T-helper 1 cell treated with Interleukin-12 subunit alpha and Interleukin-12 subunit beta and Interleukin-4 antibody, amounts not matched to agents 30 ng/mL and 1 ng/mL, for 36 hours (primary cell): ENCODE measurements at regions not wholly inside any gene's neighbourhood (a gene's known extent, or its start where the extent isn't known, plus 50 kb on each side); places are given as distances from the start of the nearest gene placed in this dataset.
"Not testable (repeated sequence)": the region's sequence is repeated elsewhere in the genome, so short reads cannot be mapped to it uniquely, and the experiment has no call there.

Source experiments
- intact Hi-C: fragments of 100-400 bp; cut with micrococcal nuclease; formaldehyde crosslinking; loops from one replicate; pipeline ENCODE4 v1.15.1; 2024

DNA sequence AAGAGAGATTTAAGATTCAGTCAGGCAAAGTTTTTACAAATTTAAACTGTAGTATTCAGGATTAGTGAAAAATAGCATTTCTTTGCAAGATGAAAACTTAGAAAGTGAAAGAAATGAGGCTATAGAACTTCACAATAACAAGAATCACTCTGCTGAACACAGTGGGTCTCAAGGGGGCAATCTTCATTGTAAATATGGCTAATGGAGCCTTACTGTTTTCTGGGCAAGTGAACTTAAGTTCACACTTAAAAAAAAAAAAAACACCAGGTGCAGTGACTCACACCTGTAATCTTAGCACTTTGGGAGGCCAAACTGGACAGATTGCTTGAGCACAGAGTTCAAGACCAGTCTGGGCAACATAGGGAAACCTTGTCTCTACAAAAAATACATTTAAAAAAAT lies 175.9 kb upstream of the SNX2 start:
- intact Hi-C loops, result no loop called here

DNA sequence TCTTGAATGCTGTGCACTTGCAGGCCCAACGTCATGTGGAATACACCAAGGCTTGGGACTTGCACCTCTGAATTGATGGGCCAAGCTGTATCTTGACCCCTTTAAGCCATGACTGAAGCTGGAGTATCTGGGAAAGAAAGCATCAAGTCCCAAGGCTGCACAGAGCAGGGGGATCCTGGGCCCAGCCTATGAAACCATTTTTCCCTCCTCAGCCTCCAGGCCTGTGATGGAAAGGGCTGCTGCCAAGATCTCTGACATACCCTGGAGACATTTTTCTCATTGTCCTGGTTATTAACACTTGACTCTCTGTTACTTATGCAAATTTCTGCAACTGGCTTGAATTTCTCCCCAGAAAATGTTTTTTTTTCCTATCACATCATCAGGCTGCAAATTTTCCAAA lies 174.0 kb upstream of the SNX2 start:
- intact Hi-C loops, result no loop called here

DNA sequence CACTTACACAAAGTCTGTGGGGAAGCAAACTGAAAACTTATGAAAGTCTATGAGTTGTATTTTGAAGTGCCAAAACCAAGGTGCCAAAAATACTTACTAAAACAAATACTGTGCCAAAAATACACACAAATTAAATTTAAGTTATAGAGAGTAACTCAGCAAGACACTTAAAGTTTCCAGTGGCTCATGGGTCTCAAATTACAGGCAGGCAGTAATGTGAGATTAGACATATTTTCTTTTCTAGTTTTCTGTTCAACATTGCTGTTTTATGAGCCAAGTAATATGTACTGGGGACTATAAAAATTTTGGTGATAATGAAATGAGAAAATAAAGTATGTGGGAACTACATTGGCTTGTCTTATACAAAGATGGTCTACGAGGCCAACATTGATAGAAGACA lies 172.2 kb upstream of the SNX2 start:
- intact Hi-C loops, result no loop called here

DNA sequence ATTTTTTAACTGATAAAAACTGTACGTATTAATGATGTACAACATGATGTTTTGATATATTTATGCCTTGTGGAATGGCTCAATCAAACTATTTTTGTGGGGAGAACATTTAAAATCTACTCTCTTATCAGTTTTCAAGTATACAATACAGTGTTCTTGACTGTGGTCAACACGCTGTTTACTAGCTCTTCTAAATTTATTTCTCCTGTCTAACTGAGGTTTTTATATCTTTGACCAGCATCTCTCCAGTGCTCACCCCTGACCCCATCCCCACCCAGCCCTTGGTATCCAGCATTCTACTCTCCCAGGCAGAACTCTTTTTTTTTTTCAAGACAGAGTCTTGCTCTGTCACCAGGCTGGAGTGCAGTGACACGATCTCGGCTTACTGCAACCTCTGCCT lies 169.6 kb upstream of the SNX2 start:
- intact Hi-C loops, result no loop called here

DNA sequence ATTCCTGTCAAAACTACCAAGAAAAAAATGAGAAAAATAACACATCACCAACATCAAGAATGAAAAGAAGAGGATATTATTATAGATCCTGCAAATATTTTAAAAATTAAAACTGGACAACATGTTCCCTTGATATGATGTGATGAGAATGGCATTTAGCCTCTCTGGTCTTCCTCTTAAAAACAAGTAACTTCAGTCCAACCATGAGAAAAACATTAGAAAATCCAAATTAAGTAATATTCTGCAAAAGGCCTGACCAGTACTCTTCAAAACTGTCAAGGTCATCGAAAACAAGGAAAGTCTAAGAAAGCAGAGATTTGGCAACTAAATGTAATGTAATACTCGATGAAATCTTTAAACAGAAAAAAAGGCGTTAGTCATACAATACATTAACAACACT lies 167.1 kb upstream of the SNX2 start:
- intact Hi-C loops, result no loop called here

DNA sequence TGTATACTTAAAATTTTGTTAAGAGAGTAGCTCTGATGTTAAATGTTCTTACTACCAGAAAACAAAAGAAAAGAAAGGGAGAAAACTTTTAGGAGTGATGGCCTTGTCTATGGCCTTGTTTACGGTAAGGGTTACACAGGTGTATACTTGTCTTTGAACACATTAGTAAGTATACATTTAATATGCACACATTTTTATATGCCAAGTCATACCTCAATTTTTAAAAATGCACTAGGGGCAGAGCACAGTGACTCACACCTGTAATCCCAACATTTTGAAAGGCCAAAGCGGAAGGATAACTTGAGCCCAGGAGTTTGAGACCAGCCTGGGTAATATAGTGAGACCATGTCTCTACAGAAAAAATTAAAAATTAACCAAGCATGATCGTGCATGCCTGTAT lies 166.7 kb upstream of the SNX2 start:
- intact Hi-C loops, result no loop called here

DNA sequence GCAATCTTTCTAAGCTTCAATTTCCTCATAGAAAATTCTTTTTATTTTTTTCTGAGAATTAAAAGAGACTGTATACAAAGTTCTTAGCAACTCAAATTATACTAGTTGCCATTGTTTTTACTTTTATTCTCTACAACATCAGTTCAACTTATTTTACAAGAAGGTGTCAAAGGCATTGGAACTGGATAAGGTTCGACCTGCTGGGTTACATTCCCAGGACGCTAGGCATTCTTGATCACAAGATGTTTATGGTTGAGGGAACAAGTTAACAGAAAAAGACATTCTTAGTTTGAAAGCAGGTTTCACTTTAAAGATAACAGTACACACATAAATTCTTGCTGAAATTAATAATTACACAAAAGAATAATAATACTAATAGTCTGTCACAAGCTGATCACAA lies 163.5 kb upstream of the SNX2 start:
- intact Hi-C loops, result no loop called here

DNA sequence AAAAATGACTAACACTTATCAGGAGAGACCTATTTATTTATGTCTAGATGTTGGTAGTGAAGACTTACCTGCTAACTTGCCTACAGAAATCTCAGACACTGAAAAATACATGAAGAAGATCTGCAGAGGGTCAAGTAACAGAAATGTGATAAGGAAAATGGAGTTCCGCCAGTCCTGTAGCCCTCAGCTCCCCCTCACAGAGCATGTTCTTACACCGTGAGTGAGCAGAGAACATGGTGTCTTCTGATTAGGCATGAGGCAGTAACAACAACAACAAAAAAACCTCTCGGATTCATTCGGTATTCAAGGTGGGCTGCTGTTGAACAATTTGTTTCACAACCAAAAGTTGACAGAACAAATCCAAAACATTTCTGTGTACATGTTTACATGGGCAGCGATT lies 162.0 kb upstream of the SNX2 start:
- intact Hi-C loops, result no loop called here

DNA sequence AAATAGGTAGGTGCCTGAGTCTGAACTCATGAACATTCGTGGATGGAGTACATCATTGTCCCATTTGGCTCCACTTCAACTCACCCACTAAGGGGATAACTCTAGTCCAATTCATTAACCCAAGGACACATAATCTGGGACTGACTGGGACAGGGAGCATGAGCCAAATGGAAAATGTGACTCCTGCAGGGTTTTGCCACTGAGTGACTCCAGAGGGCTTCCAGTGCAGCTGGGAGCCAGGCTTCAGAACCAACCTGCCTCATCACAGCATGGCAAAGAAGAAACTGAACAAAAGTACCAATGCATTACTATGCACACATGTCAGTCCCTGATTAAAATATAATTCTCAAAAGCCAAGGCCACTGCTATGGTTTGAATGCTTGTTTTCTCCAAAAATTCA lies 159.7 kb upstream of the SNX2 start:
- intact Hi-C loops, result no loop called here

DNA sequence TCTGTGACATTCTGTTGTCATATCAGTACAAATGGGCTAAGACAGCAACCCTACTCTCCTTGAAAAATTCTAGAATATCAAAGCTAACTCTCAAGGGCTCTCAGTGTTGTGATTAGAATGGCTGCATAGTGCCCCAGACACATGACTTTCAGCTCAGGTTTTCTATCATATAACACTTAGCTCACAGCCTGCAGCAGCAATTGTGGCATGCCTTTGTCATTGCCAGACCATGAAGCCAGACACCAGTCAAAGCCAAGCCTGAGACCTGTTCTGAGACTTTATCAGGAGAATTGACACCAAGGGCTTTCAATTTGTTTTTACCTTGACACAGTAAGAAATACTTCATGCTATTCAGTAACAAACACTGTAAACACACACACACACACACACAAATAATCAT lies 159.0 kb upstream of the SNX2 start:
- intact Hi-C loops, result no loop called here

DNA sequence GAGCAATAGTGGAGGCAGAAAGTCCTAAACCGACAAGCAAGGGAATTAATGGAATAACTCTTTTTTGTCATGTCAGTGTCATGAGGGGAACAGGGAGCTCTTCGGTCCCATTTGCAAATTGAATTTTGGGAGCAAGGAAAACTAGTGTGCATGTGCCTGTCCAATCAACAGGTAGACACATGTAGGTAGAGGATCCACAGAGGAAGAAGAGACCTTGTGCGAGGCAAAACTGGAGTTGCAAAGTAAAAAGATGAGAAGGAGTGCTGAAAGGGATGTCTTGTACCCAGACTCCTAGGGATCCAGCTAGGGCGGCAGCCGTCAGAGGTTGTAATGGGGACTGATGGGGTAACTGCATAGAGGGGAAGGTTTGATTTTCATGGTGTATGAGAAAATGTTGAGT lies 156.8 kb upstream of the SNX2 start:
- intact Hi-C loops, result not testable (repeated sequence)

DNA sequence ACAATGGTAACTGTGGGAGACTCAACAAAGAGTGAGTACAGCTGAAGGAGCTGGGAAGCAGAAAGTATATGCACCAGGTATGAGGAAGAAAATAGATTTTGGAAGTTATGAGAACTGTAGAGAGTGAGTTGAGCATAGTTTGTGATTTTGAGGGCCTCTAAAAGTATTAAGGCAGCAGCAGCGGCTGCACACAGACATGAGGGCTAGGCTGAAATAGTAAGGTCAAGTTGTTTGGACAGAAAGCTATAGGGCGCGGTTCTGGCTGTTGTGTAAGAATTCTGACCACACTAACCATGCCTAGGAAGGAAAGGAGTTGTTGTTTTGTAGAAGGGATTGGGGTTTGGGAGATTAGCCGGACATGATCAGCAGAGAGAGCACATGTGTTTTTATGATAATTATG lies 154.1 kb upstream of the SNX2 start:
- intact Hi-C loops, result not testable (repeated sequence)

DNA sequence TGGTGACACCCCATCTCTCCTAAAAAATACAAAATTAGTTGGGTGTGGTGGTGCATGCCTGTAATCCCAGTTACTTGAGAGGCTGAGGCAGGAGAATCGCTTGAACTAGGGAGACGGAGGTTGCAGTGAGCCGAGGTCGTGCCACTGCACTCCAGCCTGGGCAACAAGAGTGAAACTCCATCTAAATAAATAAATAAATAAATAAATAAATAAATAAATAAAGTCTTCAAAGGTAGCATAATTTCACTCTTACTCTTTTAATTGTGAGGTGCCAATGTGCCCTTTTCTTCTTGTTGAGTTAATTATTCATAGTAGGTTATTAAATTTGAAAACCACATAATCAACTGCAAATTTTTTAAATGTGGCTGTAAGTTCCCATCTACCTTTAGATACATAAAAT lies 146.2 kb upstream of the SNX2 start:
- intact Hi-C loops, result not testable (repeated sequence)

DNA sequence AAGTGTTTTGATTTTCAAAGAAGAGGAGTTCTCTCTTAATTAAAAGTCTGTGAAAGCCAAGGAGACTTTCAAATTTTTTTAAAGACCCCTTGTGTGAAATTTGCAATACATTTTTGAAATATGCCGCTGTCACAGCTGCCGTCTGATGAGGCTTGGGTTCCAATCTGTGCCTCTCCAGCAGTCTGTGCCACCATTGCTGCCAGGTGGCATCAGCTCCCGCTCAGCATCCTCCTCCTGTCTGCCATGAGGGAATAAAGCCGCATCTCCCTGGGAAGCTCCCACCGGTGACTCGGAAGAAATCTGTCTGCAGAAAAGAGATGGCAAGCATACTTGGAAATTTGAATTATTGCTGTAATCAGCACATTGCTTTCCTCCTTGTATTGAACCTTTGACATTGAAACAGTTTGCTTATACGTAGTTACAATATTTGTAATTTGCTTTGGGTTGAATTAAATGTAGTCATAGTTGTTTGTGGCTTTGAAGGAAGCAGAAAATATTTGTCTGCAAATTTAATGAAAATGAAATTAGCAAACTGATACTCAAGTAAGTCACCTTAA lies 145.7 kb upstream of the SNX2 start:
- intact Hi-C loops, result no loop called here

DNA sequence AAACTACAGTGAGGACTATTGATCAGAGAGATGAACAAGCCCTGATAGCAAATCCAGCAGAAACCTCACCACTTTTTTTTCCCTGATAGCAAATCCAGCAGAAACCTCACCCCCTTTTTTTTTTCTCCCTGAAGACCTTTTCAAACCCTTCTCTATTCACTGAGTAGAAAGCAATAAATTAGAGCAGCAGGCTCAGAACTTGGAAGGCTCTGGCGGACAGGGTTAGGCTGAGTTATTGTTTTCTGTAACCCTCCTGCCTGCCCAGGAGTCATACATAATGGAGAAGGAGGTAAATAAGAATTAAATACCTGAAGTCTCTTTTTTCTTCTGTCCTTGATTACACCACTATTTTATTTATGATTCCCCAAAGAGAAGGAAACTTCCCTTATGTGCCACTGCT lies 136.3 kb upstream of the SNX2 start:
- intact Hi-C loops, result no loop called here

DNA sequence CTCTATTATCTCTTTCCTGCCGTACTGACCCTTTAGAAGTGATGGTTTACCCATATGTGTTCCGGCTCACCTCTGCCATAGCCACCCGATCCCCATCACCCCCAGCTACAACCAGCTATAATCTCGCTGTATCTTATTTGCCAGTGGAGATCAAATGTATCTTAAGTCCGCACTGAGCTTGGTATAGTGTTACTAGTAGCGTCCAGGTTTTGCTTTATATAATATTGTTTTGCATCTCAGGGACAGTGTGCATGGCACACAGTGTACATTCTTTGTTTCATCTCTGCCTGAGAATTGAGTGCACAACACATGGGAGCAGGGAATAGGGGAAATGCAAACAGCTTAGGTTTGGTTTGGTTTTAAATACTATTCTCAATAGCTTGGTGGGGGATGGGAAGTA lies 135.8 kb upstream of the SNX2 start:
- intact Hi-C loops, result no loop called here

DNA sequence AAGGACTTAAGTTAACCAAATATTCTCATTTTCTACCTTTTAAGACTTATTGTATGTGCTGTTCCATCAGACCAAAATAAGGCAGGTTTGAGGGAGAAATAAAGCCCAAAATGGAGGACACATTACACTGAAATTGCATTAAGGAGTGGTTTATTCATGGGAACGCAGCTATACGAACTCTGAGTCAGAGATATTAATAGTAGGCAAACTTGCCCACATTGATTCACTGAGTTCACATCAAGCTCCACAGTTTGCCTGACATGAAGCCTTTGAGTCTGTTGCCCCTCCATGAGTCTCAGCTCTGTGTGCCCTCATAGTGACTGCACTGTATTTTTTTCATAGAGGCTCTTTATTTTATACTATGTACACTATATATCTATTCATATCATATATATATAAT lies 135.0 kb upstream of the SNX2 start:
- intact Hi-C loops, result no loop called here

DNA sequence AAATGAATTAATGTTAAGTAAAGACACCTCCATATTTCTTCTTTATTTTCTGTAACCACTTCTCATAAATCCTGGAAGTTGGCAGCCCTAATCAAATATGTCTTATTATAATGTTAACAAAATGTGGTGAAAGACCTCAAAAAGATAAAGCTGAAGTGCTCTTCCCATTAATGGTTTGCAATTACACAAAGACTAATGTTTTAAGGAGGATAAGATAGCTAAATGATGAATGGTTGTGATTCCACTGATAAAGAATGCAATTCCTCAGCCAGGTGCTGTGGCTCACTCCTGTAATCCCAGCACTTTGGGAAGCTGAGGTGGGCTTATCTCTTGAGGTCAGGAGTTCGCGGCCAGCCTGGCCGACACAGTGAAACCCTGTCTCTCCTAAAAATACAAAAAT lies 125.8 kb upstream of the SNX2 start:
- intact Hi-C loops, result no loop called here

DNA sequence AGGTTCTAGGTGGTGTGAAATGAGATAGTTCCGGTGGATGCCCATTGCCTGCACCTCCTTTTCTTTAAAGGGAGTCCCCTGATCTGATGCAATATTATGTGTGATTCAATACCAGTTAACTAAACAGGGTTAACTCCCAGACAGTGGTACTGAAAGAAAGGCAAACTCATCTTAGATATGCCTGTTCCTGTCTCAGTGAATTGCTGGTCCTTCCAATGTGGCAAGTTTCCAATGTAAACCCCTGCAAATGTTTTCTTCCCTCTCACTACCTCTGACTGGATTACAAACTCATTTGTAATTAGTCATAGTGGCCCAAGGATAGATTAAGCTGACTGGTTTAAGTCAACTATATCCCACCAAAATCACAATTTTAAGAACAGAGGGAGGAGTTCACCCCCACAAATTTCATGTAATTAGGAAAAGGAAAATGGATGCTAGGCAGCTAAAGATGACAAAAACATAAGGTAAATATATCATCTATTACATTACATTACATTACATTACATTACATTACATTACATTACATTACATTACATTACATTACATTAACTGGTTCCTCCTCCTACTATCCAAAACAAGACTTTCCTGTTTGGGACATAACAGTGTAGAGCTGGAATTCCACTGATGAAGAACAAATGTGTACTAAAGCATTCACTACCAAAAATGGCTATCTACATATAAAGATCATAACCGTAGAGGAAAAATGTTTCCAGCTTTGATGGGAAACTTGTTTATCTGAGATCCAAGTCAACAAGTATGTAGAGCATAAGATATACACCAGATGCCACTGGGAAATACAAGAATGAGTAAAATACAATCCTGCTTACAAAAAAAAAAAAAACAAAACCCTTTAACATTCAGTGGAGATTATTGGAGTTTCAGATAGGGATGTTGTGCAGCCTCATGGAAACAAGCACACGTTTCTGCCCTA lies 121.5 kb upstream of the SNX2 start:
- intact Hi-C loops, result no loop called here

DNA sequence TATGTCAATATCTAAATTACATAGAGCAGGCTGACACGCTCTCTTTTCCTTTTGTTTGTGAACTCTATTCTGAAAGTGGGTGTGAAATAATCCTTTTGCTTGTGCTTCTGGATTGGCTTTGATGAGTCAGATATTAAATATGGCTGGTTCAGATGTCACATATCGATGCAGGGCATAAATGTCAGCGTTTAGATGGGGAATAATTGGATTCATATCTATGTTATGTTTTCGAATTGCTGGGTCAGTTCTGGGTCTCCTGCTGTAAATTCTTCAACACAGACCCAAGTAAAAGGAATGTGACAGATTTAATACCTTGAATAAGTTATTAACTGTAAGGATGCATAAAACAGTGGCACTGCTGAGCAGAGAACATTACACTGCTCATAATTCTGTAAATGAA lies 118.7 kb upstream of the SNX2 start:
- intact Hi-C loops, result no loop called here

DNA sequence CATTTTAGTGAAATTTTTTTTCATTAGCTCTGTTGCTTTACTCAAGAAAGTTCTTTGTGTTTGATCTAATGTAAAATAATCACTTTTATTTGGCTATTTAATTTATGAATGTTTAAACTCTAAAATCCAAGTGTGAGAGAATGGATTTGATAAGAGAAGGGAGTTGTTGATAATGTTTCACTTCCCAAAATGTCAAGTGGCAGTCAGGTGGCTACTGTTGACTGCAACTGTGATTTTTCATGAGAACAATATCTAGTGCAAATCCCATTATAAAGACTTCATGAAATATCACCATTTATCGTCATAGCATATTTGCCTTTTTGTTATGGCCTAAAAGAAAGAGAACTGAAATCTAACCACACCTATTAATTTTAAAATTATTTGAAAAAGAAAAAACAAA lies 118.3 kb upstream of the SNX2 start:
- intact Hi-C loops, result no loop called here

DNA sequence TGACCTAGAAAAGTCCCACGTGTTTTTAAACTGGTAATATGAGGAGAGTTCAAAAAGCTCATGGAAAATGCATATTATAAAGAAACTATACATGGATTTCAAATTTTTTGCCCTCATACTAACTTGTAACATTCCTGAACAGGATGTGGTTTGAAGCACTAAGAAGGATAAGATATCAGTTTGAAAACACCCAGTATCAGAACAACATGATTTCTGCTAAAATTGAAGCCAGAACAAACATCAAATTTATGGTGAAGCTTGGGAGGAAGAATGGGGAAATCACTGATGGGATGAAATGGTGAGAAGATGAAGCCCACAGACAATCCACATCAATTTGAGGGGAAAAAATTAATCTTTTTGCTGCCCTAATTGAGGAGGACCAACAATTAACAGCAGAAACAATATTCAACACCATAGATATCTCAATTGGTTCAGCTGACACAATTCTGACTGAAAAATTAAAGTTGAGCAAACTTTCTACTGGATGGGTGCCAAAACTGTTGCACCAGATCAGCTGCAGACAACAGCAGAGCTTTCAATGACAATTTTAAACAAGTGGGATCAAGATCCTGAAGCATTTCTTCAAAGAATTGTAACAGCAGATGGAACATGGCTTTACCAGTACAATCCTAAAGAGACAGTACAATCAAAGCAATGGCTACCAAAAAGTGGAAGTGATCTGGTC lies 113.2 kb upstream of the SNX2 start:
- intact Hi-C loops, result no loop called here

DNA sequence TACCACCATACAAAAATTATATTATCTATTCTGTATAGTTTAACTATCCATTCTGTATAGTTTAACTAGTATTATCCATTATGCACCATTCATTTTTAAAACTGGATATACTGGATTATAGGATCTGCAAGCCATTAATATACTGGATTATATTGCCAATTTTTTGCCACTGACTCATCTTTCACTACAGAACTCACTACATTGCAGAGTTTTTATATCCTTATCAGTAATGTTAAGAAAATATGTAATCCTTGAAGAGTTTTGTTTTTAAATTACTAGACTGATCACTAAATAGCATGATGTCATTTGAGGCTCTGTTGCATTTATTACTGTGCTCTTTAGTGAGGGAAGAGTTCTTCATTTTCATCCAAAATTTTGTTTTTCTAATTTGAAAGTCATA lies 109.8 kb upstream of the SNX2 start:
- intact Hi-C loops, result no loop called here
